Peyer's patch (tissue), 4 donors: ENCODE measurements at regions not wholly inside any gene's neighbourhood (a gene's known extent, or its start where the extent isn't known, plus 50 kb on each side); places are given as distances from the start of the nearest gene placed in this dataset.

Source experiments
- CTCF ChIP-seq, 6 experiments: fragments of 450-650 bp in 4 of 6; fragments of 200-600 bp in 2 of 6; sonication (generic) in 1 of 6; IDR thresholded peaks; one replicate each; pipeline ENCODE4 v1.5.1; 2017 to 2019; ENCODE audit warnings: antibody characterized with exemption in 6 of 6, mild to moderate bottlenecking in 3 of 6, moderate library complexity in 1 of 6
- POLR2A ChIP-seq, 2 donors: fragments of 450-650 bp; IDR thresholded peaks; one replicate each; pipeline ENCODE4 v1.5.1; 2017; ENCODE audit warnings: antibody characterized with exemption in 2 of 2, mild to moderate bottlenecking in 2 of 2, moderate library complexity in 2 of 2

- no peak for TF ChIP-seq CTCF (IDR thresholded peaks at IDR 0.05)
- no peak for TF ChIP-seq POLR2A (IDR thresholded peaks at IDR 0.05)
These were observed 366.1 kb upstream of the ATXN7L3B start for GRCh38 chr12:74171478-74171909.
